OCI-LY3 (cell line): ENCODE measurements at regions not wholly inside any gene's neighbourhood (a gene's known extent, or its start where the extent isn't known, plus 50 kb on each side); places are given as distances from the start of the nearest gene placed in this dataset.

Experiments used
- H2AFZ ChIP-seq: fragments of 200-600, 300-600 bp; shearing (Covaris generic); 2 replicates; pipeline ENCODE4 v1.6.0; 2014; ENCODE audit warnings: antibody characterized with exemption, low read depth, low read length
- H3K27ac ChIP-seq: fragments of 200-600, 300-600 bp; sonication (generic); 2 replicates; pipeline ENCODE4 v1.5.1; 2014; ENCODE audit warnings: mild to moderate bottlenecking, low read length, moderate library complexity, mixed read lengths
- H3K27me3 ChIP-seq: fragments of 200-600, 300-600 bp; sonication (generic); 2 replicates; pipeline ENCODE4 v1.6.1; 2014; ENCODE audit warnings: low read depth, low read length, mixed read lengths
- H3K36me3 ChIP-seq: fragments of 200-600, 300-600 bp; sonication (generic); replicated peaks from 2 replicates; pipeline ENCODE3; 2014; ENCODE audit warnings: low read depth, low read length, mixed read lengths
- H3K4me1 ChIP-seq: fragments of 300-600, 200-600 bp; sonication (generic); 2 replicates; pipeline ENCODE4 v1.6.1; 2014; ENCODE audit warnings: low read length, mixed read lengths
- H3K4me2 ChIP-seq: fragments of 200-600, 300-600 bp; sonication (generic); 2 replicates; pipeline ENCODE4 v1.6.1; 2014; ENCODE audit warnings: low read length, mixed read lengths
- H3K4me3 ChIP-seq: fragments of 300-600, 200-600 bp; sonication (generic); 2 replicates; pipeline ENCODE4 v1.5.1; 2014; ENCODE audit warnings: antibody characterized with exemption, mild to moderate bottlenecking, low read length, moderate library complexity
- H3K79me2 ChIP-seq: fragments of 300-600, 200-600 bp; shearing (Covaris generic); 2 replicates; pipeline ENCODE4 v1.6.1; 2014; ENCODE audit warnings: mild to moderate bottlenecking, low read length, mixed read lengths
- H3K9ac ChIP-seq: fragments of 300-600, 200-600 bp; shearing (Covaris generic); 2 replicates; pipeline ENCODE4 v1.6.0; 2014; ENCODE audit warnings: mild to moderate bottlenecking, low read length, moderate library complexity
- H3K9me3 ChIP-seq: fragments of 200-600, 300-600 bp; shearing (Covaris generic); 2 replicates; pipeline ENCODE4 v1.6.1; 2014; ENCODE audit warnings: low read length, mixed read lengths; ENCODE audit not compliant: insufficient read depth
- H4K20me1 ChIP-seq: fragments of 200-600, 300-600 bp; sonication (generic); 2 replicates; pipeline ENCODE4 v1.6.1; 2016; ENCODE audit warnings: low read length, mixed read lengths; ENCODE audit not compliant: insufficient read depth
- EZH2phosphoT487 ChIP-seq: fragments of 200-600 bp; shearing (Covaris generic); IDR thresholded peaks from 2 replicates; pipeline ENCODE4 v1.6.1; 2018; ENCODE audit warnings: antibody characterized with exemption, mixed run types, low read depth
- TF ChIP-seq, protein P1 (sequence below): fragments of 200-600, 300-600 bp; sonication (generic); IDR thresholded peaks from 2 replicates; pipeline ENCODE4 v1.5.1; 2014; ENCODE audit warnings: antibody characterized with exemption, low read length, low read depth

DNA sequence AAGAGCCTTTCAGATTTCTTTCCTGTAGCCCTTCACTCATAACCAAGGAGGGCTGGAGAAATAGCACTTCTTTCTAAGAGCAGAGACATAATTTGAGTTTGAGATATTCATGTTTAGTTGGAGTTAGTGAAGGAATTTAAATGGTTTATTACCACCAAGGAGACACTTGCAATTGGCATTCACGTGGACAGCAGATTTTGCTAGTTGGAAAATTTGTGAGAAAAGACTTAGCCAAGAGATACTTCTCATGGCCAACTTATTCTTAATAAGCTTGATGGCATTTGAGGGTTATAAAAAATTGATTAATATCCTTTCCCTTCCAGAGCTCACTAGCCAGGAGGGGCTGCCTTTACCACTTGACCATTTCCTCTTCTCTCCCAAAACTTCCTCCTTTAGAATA lies 518.7 kb downstream of the TNS1 start:
- no peak overlapping the region for H3K4me3 ChIP-seq
- no peaks in the 10 kb centered on the region for H3K27me3 ChIP-seq
- H3K4me1 ChIP-seq, result no peaks in the 10 kb centered on the region
- no peak overlapping the region for H2AFZ ChIP-seq
- H4K20me1 ChIP-seq, result no peaks in the 10 kb centered on the region
- no peak overlapping the region for H3K4me2 ChIP-seq
- H3K79me2 ChIP-seq, result no peaks in the 10 kb centered on the region
- H3K9me3 ChIP-seq, result no peaks in the 10 kb centered on the region
- TF ChIP-seq EZH2phosphoT487, result no peak
- TF ChIP-seq, protein P1, sequence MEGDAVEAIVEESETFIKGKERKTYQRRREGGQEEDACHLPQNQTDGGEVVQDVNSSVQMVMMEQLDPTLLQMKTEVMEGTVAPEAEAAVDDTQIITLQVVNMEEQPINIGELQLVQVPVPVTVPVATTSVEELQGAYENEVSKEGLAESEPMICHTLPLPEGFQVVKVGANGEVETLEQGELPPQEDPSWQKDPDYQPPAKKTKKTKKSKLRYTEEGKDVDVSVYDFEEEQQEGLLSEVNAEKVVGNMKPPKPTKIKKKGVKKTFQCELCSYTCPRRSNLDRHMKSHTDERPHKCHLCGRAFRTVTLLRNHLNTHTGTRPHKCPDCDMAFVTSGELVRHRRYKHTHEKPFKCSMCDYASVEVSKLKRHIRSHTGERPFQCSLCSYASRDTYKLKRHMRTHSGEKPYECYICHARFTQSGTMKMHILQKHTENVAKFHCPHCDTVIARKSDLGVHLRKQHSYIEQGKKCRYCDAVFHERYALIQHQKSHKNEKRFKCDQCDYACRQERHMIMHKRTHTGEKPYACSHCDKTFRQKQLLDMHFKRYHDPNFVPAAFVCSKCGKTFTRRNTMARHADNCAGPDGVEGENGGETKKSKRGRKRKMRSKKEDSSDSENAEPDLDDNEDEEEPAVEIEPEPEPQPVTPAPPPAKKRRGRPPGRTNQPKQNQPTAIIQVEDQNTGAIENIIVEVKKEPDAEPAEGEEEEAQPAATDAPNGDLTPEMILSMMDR, result no peak
- H3K27ac ChIP-seq, result no peak overlapping the region
- no peaks in the 10 kb centered on the region for H3K36me3 ChIP-seq
- no peak overlapping the region for H3K9ac ChIP-seq

DNA sequence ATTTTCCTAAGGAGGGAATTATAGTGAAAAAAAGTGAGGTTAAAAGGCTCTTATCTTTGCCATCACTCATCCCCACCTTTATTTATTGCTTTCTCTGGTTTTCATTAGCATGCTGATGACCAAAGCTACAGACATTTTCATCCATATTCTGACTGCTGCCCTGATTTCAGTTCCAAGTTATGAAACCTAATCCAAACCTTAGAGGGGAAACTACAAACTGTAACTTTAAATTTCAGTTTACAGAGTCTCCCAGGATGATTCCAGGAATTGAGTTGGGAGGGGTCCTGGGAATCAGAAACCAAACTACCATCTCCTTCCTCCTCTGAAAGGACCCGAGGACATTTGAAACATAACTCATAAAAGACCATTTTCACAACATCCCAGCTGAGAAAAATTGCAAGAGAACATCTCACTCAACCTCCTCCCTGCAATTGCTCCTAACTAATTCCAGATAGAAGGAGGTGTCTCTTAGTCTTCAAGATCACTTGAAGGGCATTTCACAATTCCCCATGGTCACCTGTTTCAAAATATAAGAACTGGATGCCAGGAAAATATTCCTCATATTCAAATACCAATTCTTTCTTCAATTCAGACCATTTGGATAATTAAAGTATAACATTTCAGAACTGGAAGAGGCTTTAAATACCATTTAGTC lies 520.6 kb downstream of the TNS1 start:
- Histone ChIP-seq H3K27ac (no peak overlapping the region), H3K27me3 (no peaks in the 10 kb centered on the region), H2AFZ (no peak overlapping the region), H3K79me2 (no peaks in the 10 kb centered on the region), H3K4me3 (no peak overlapping the region), H3K4me1 (no peaks in the 10 kb centered on the region), H4K20me1 (no peaks in the 10 kb centered on the region), H3K4me2 (no peak overlapping the region), H3K36me3 (no peaks in the 10 kb centered on the region), H3K9me3 (no peaks in the 10 kb centered on the region), H3K9ac (no peak overlapping the region)
- TF ChIP-seq, protein P1, result no peak
- TF ChIP-seq EZH2phosphoT487, result no peak

DNA sequence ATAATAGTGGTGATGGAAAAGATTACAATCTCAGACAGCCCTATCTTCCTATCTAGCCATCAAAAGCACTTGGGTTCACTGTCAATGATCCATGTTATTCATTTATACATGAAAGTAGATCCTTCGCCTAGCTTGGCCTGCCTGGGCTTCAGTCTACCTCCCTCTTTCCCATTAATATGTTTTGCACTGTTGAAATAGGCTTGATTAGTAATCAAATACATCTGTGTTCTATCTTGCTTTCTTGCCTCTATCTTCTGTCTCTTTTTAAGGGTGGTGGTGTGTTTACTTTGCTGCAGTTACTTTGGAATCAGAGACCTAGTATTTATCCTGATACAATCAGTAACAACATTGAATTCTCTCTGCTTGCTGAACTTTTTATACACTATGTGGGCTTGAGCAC lies 521.2 kb downstream of the TNS1 start:
- Histone ChIP-seq H3K36me3 (no peaks in the 10 kb centered on the region), H3K4me2 (no peak overlapping the region), H4K20me1 (no peaks in the 10 kb centered on the region), H3K9ac (no peak overlapping the region), H3K4me1 (no peaks in the 10 kb centered on the region), H3K79me2 (no peaks in the 10 kb centered on the region), H3K9me3 (no peaks in the 10 kb centered on the region), H3K27ac (no peak overlapping the region), H3K27me3 (no peaks in the 10 kb centered on the region), H2AFZ (no peak overlapping the region), H3K4me3 (no peak overlapping the region)
- TF ChIP-seq, protein P1, result no peak
- TF ChIP-seq EZH2phosphoT487, result no peak

DNA sequence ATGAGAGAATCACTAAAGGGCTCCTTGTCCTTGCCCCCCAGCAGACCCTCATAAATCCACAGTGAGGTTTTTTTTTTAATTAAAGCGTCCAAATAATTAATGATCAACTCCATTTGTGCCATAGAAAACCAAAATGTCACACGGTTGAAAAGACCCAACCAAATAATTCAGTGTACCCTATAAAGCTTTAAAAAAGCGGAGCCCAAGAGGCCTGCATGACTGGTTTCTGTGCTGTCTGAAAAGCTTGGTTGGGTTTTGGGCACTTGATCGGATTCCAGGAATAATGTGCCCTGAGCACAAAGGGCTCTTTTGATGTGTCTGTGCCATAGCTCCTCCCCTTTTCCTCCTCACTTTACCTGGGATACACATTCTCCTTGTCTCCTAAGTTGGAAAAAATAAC lies 523.2 kb downstream of the TNS1 start:
- no peaks in the 10 kb centered on the region for H3K9me3 ChIP-seq
- H3K9ac ChIP-seq, result no peak overlapping the region
- no peak overlapping the region for H3K27ac ChIP-seq
- TF ChIP-seq EZH2phosphoT487, result no peak
- TF ChIP-seq, protein P1, result no peak
- no peaks in the 10 kb centered on the region for H3K4me1 ChIP-seq
- no peak overlapping the region for H3K4me3 ChIP-seq
- no peak overlapping the region for H2AFZ ChIP-seq
- H3K27me3 ChIP-seq, result no peaks in the 10 kb centered on the region
- no peaks in the 10 kb centered on the region for H4K20me1 ChIP-seq
- no peak overlapping the region for H3K4me2 ChIP-seq
- no peaks in the 10 kb centered on the region for H3K79me2 ChIP-seq
- H3K36me3 ChIP-seq, result no peaks in the 10 kb centered on the region
